ENCODE measurements at regions not wholly inside any gene's neighbourhood (a gene's known extent, or its start where the extent isn't known, plus 50 kb on each side); places are given as distances from the start of the nearest gene placed in this dataset.

GRCh38 chr5:88495810-88496209 lies 227.2 kb upstream of the TMEM161B start:
- TF ChIP-seq POLR2A (IDR thresholded peaks at IDR 0.05) (no peak), CTCF (IDR thresholded peaks at IDR 0.05) (no peak), POLR2AphosphoS5 (IDR thresholded peaks at IDR 0.05) (no peak)

Measured in transverse colon (tissue), 4 donors.